GM18505 (cell line): ENCODE measurements at regions not wholly inside any gene's neighbourhood (a gene's known extent, or its start where the extent isn't known, plus 50 kb on each side); places are given as distances from the start of the nearest gene placed in this dataset.
"Not testable (repeated sequence)": the region's sequence is repeated elsewhere in the genome, so short reads cannot be mapped to it uniquely, and the experiment has no call there.

ENCODE experiments used
- ATAC-seq: cut with Tn5 transposase; IDR thresholded peaks from one replicate; pipeline ENCODE4 v1.9.1; 2021; ENCODE audit not compliant: unreplicated experiment
- POLR2A ChIP-seq: IDR thresholded peaks from 4 replicates; pipeline ENCODE4 v1.6.1; 2011; ENCODE audit warnings: borderline replicate concordance; ENCODE audit not compliant: insufficient read depth, insufficient read length; ENCODE audit errors: extremely low read depth

- no peak for ATAC-seq
- TF ChIP-seq POLR2A: no peak
Observed at GRCh38 chr2:138293045-138293444, 208.5 kb upstream of the SPOPL start.

GRCh38 chr2:138293549-138293948 is 208.0 kb upstream of the SPOPL start:
- no peak for ATAC-seq
- TF ChIP-seq POLR2A: no peak

- no peak for TF ChIP-seq POLR2A
- no peak for ATAC-seq
Observed at GRCh38 chr2:138294451-138294850, 207.1 kb upstream of the SPOPL start.

GRCh38 chr2:138296365-138296764 is 205.2 kb upstream of the SPOPL start:
- ATAC-seq: no peak
- TF ChIP-seq POLR2A: no peak

- TF ChIP-seq POLR2A: no peak
- peak; percentile 71 for ATAC-seq
Observed at GRCh38 chr2:138298120-138298814, 203.3 kb upstream of the SPOPL start.

- peak; percentile 69 for ATAC-seq
- no peak for TF ChIP-seq POLR2A
Observed at GRCh38 chr2:138298900-138299299, 202.7 kb upstream of the SPOPL start.

- no peak for TF ChIP-seq POLR2A
- no peak for ATAC-seq
Observed at GRCh38 chr2:138306626-138307025, 194.9 kb upstream of the SPOPL start.

- no peak for TF ChIP-seq POLR2A
- no peak for ATAC-seq
Observed at GRCh38 chr2:138307099-138307498, 194.5 kb upstream of the SPOPL start.

- TF ChIP-seq POLR2A: no peak
Observed at GRCh38 chr2:138309760-138310159, 191.8 kb upstream of the SPOPL start.

GRCh38 chr2:138312061-138312460 is 189.5 kb upstream of the SPOPL start:
- ATAC-seq: no peak
- TF ChIP-seq POLR2A: no peak

More at GRCh38 chr2:138309760-138310159, 191.8 kb upstream of the SPOPL start:
- no peak for ATAC-seq

- ATAC-seq: not testable (repeated sequence)
Observed at GRCh38 chr2:138315619-138316018, 186.0 kb upstream of the SPOPL start.

GRCh38 chr2:138319616-138320015 is 182.0 kb upstream of the SPOPL start:
- TF ChIP-seq POLR2A: no peak
- no peak for ATAC-seq

GRCh38 chr2:138321458-138321857 is 180.1 kb upstream of the SPOPL start:
- no peak for ATAC-seq
- no peak for TF ChIP-seq POLR2A

GRCh38 chr2:138323382-138324067 is 178.0 kb upstream of the SPOPL start:
- no peak for TF ChIP-seq POLR2A
- no peak for ATAC-seq
